Common myeloid progenitor, CD34-positive (primary cell): ENCODE measurements at regions not wholly inside any gene's neighbourhood (a gene's known extent, or its start where the extent isn't known, plus 50 kb on each side); places are given as distances from the start of the nearest gene placed in this dataset.
A peak's percentile ranks its signal among the peaks of the same experiment; 100 is the strongest.

ENCODE experiments used
- CTCF ChIA-PET: fragments of 350-600 bp; sonication (Branson Sonifier 250); formaldehyde crosslinking; loops from one replicate; lab custom pipeline; 2021; ENCODE audit warnings: antibody characterized with exemption; lab: Charles Lee
- POLR2A ChIA-PET: fragments of 350-600 bp; sonication (Branson Sonifier 250); formaldehyde crosslinking; loops from one replicate; lab custom pipeline; 2021; ENCODE audit warnings: antibody characterized with exemption; lab: Charles Lee
- DNase-seq, 3 donors: peaks; one replicate each; pipeline versions ENCODE4 v3.0.0 to v3.0.0-alpha.2; 2013
- H3K27ac ChIP-seq, 2 experiments: 1 replicate in 1 of 2; 2 replicates in 1 of 2; pipeline ENCODE4 v1.7.0; 2013; ENCODE audit warnings: inconsistent platforms in 2 of 2, low read length in 2 of 2, mild to moderate bottlenecking in 2 of 2, low read depth in 1 of 2, moderate library complexity in 1 of 2; ENCODE audit not compliant: severe bottlenecking in 2 of 2, insufficient read depth in 1 of 2, poor library complexity in 1 of 2
- H3K27me3 ChIP-seq, 5 experiments: replicated peaks in 2 of 5; 1 replicate in 3 of 5; 2 replicates in 2 of 5; pipeline versions ENCODE4 v1.6.1 to v1.7.0; 2013; ENCODE audit warnings: low read length in 4 of 5, mild to moderate bottlenecking in 2 of 5, moderate library complexity in 2 of 5, inconsistent platforms in 1 of 5; ENCODE audit not compliant: insufficient read depth in 5 of 5, control insufficient read depth in 4 of 5
- H3K36me3 ChIP-seq, 4 experiments: 1 replicate in 2 of 4; 2 replicates in 2 of 4; pipeline versions ENCODE4 v1.6.1 to v1.7.0; 2013; ENCODE audit warnings: low read length in 3 of 4, control low read depth in 1 of 4, mild to moderate bottlenecking in 1 of 4; ENCODE audit not compliant: control insufficient read depth in 4 of 4, insufficient read depth in 4 of 4
- H3K4me1 ChIP-seq, 4 experiments: 1 replicate in 3 of 4; 2 replicates in 1 of 4; pipeline versions ENCODE4 v1.6.1 to v1.7.1; 2013; ENCODE audit warnings: low read length in 3 of 4, mild to moderate bottlenecking in 3 of 4, control low read depth in 1 of 4, inconsistent platforms in 1 of 4, moderate library complexity in 1 of 4; ENCODE audit not compliant: control insufficient read depth in 4 of 4, insufficient read depth in 4 of 4; ENCODE audit errors: control extremely low read depth in 1 of 4
- H3K4me3 ChIP-seq, 7 experiments: 1 replicate in 4 of 7; 2 replicates in 3 of 7; pipeline versions ENCODE4 v1.5.1 to v1.7.0; 2013; ENCODE audit warnings: mild to moderate bottlenecking in 7 of 7, low read length in 6 of 7, moderate library complexity in 6 of 7, inconsistent platforms in 2 of 7, low read depth in 2 of 7, control low read depth in 1 of 7; ENCODE audit not compliant: insufficient read depth in 4 of 7, control insufficient read depth in 1 of 7; ENCODE audit errors: extremely low read depth in 1 of 7
- H3K9me3 ChIP-seq, 5 experiments: 1 replicate in 4 of 5; 2 replicates in 1 of 5; pipeline versions ENCODE4 v1.6.1 to v1.7.1; 2013; ENCODE audit warnings: low read length in 4 of 5, mild to moderate bottlenecking in 2 of 5, inconsistent platforms in 1 of 5, low read depth in 1 of 5, moderate library complexity in 1 of 5; ENCODE audit not compliant: control insufficient read depth in 4 of 5, insufficient read depth in 2 of 5; ENCODE audit errors: control extremely low read depth in 1 of 5
- WGBS: methylation state at CpG from one replicate; pipeline ENCODE4 v1.1.5; 2013; ENCODE audit not compliant: insufficient coverage; 5-methylcytosine and 5-hydroxymethylcytosine counted together

DNA sequence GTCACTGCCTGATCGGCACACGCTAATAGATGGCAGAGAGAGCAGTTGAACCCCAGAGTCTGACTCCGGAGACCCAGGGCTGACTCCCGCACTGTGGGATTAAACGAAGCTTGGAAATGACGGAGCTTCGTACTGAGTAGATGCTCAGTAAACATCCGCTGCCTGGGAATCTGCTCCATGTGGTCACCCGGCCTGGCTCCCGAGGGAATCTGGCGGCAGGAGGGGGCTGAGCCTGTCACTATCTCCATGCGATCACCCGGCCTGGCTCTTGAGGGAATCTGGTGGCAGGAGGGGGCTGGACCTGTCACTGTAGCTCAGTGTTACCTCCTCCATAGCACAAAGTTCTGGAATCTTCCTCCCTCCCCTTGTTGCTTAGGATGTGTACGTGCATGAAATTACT is 139.7 kb upstream of the CIBAR2 start:
- ChIA-PET CTCF (interaction anchor here (0.6 to 5.1 kb wide), 15 partner anchors 11 to 287 kb away, joined by 3 to 68 read pairs (median 6); no protein-coding TSS in a partner anchor), POLR2A (no interaction called here)
- Histone ChIP-seq H3K27me3 (no peaks in the 10 kb centered on the region), H3K27ac (no peak overlapping the region), H3K36me3 (no peaks in the 10 kb centered on the region), H3K9me3 (no peaks in the 10 kb centered on the region), H3K4me3 (no peak overlapping the region), H3K4me1 (peaks cover 0 to 14% (median 12%) of the 10 kb centered on the region in 4 experiments)
- DNase-seq: no peak
- 97% methylated on average over 14 of the region's 14 CpGs for WGBS

DNA sequence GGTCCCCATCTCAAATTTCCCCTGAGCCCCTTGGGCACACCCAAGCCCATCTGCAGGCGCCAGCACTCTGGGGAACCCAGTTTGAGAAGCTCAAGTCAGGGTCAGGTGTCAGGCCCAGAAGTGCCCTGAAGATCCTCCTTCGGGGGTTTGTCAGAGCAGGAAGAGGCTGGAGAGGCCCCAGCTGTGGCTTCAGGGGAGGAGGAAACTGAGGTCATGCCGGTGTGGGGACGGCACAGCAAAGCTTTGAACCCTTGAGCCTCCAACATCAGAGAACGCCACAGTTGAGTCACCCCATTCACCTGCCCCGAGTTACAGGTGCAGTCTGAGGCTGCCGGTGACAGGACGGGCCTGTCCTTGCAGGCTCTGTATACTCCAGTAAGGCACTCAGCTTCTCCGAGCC is 140.2 kb upstream of the CIBAR2 start:
- WGBS: 59% methylated on average over 9 of the region's 9 CpGs
- Histone ChIP-seq H3K9me3 (no peaks in the 10 kb centered on the region), H3K4me1 (peaks cover 0 to 14% (median 12%) of the 10 kb centered on the region in 4 experiments), H3K4me3 (peak overlapping the region in 1 of 7 experiments; percentile 28), H3K27ac (no peak overlapping the region), H3K36me3 (no peaks in the 10 kb centered on the region), H3K27me3 (no peaks in the 10 kb centered on the region)
- ChIA-PET CTCF (interaction anchor here (0.6 to 5.1 kb wide), 17 partner anchors 11 to 287 kb away, joined by 3 to 68 read pairs (median 6); no protein-coding TSS in a partner anchor), POLR2A (no interaction called here)
- DNase-seq: no peak

DNA sequence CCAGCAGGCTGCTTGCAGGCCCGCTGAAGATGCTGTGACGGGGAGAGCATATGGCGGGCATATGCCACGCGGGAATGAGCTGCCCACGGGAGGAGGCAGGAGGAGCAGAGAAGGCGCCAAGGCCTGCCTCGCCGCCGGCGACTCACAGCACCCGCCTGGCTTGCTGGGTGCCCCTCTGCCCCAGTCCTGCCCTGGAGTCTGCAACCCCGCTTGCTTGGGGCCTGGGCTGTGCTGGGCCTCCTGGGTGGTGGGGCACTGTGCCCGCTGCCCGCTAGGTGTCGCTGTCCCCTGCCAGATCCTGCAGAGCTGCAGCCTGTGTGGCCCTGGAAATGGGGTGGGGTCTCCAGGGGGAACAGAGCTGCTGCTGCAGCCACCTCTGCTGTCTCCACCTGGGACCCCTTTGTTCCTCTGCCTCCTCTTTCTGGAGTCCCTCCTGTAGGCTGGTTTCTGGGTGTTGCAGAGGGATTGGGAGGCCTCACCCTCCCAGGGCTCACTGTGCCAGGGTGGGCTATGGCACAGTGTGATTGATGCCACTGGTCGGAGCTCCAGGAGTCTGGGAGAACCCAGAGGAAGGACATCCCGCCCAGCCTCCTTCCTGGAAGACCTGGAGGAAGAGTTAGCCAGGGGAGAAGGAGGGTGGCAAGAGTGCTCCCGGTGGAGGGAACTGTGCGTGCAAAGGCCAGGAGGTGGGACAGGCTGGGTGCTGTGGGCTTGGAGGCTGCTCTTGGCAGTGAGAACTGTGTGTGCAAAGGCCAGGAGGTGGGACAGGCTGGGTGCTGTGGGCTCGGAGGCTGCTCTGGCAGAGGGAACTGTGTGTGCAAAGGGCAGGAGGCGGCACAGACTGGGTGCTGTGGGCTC is 141.0 kb upstream of the CIBAR2 start:
- ChIA-PET CTCF (interaction anchor here (0.6 to 5.1 kb wide), 20 partner anchors 11 to 259 kb away, joined by 3 to 68 read pairs (median 5); no protein-coding TSS in a partner anchor), POLR2A (interaction anchor here (0.6 to 0.8 kb wide), 2 partner anchors 168 to 198 kb away, joined by 4 to 7 read pairs; no protein-coding TSS in a partner anchor)
- Histone ChIP-seq H3K36me3 (no peaks in the 10 kb centered on the region), H3K4me1 (peaks cover 0 to 22% (median 15%) of the 10 kb centered on the region in 4 experiments), H3K27me3 (no peaks in the 10 kb centered on the region), H3K27ac (no peak overlapping the region), H3K9me3 (no peaks in the 10 kb centered on the region), H3K4me3 (no peak overlapping the region)
- DNase-seq: peak; percentile 57 to 86 (median 79)
- 59% methylated on average over 7 of the region's 22 CpGs for WGBS

DNA sequence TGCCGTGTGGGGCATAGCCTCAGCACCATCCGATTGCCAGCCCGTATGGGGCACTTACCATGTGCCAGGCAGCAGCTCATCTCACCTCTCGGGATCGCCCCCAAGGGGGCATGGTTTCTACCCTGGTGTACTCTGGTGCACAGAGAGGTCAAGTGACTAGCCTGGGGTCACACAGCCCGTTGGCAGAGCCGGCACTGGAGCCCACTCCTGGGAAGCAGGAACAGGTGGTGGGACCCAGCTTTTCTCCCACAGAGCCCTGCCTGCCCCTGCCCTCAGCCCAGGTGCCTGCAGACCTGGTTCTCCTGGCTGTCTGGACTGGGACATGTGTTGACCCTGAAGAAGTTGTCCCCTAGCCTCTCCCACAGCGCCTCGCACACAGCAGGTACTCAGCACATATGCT is 141.8 kb upstream of the CIBAR2 start:
- H3K4me1 ChIP-seq: peaks cover 0 to 29% (median 23%) of the 10 kb centered on the region in 4 experiments
- no peaks in the 10 kb centered on the region for H3K36me3 ChIP-seq
- no peak overlapping the region for H3K4me3 ChIP-seq
- no peaks in the 10 kb centered on the region for H3K9me3 ChIP-seq
- POLR2A ChIA-PET: interaction anchor here (0.8 kb wide), 1 partner anchor 167 kb away, joined by 7 read pairs; no protein-coding TSS in a partner anchor
- CTCF ChIA-PET: interaction anchor here (0.9 to 5.1 kb wide), 13 partner anchors 8 to 139 kb away, joined by 3 to 68 read pairs (median 4); no protein-coding TSS in a partner anchor
- DNase-seq: no peak
- H3K27me3 ChIP-seq: no peaks in the 10 kb centered on the region
- no peak overlapping the region for H3K27ac ChIP-seq
- 98% methylated on average over 9 of the region's 9 CpGs for WGBS

DNA sequence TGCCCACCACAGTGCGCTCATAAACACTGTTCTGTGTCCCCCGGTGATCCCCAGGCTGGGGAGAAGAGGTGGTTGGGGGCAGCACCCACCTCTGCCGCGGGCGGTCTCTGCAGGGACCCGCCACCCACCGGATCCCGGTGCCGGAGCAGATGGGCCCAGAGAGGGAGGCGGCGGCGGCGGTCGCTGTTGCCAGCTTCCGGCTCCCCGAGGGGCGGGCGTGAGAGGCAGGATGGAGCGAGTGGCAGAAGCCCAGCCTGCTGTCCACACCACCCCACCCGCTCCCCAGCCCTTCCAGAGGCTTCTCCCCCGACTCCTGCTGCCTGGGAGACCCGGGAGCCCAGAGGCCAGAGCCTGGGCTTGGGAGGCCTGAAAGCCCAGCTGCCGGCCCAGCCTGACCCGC is 142.6 kb upstream of the CIBAR2 start:
- H3K27me3 ChIP-seq: no peaks in the 10 kb centered on the region
- WGBS: 97% methylated on average over 14 of the region's 24 CpGs
- H3K4me1 ChIP-seq: peaks cover 0 to 38% (median 28%) of the 10 kb centered on the region in 4 experiments
- CTCF ChIA-PET: interaction anchor here (1.2 to 5.1 kb wide), 3 partner anchors 9 to 17 kb away, joined by 4 to 68 read pairs (median 17); no protein-coding TSS in a partner anchor
- POLR2A ChIA-PET: no interaction called here
- DNase-seq: no peak
- H3K4me3 ChIP-seq: no peak overlapping the region
- no peaks in the 10 kb centered on the region for H3K9me3 ChIP-seq
- no peak overlapping the region for H3K27ac ChIP-seq
- H3K36me3 ChIP-seq: no peaks in the 10 kb centered on the region

DNA sequence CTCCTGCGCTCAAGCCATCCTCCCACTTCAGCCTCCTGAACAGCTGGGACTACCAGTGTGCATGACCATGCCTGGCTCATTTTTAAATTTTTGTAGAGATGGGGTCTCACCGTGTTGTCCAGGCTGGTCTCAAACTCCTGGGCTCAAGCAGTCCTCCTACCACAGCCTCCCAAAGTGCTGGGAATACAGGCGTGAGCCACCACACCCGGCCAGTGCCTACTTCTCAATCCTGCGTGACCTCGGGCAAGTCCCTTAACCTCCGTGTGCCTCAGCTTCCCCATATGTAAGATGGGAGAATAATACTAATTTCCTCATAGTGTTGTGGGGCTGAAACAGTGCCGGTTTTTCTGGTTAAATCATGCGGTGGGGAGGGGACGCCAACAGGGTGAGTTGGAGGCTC is 143.5 kb upstream of the CIBAR2 start:
- WGBS: 100% methylated on average over 3 of the region's 10 CpGs
- Histone ChIP-seq H3K36me3 (no peaks in the 10 kb centered on the region), H3K9me3 (no peaks in the 10 kb centered on the region), H3K27ac (no peak overlapping the region), H3K4me1 (peaks cover 0 to 44% (median 29%) of the 10 kb centered on the region in 4 experiments), H3K27me3 (no peaks in the 10 kb centered on the region), H3K4me3 (no peak overlapping the region)
- CTCF ChIA-PET: interaction anchor here (0.7 to 5.1 kb wide), 5 partner anchors 8 to 91 kb away, joined by 3 to 68 read pairs (median 3); no protein-coding TSS in a partner anchor
- POLR2A ChIA-PET: no interaction called here
- DNase-seq: no peak
